OCI-LY7 (cell line): ENCODE measurements at regions not wholly inside any gene's neighbourhood (a gene's known extent, or its start where the extent isn't known, plus 50 kb on each side); places are given as distances from the start of the nearest gene placed in this dataset.

Experiments used
- BruUV-seq: library from RNA; stranded (reverse); fragments of 400-500 nt; replicated peaks from 2 replicates; lab custom pipeline; 2021; lab: Mats Ljungman, UMichigan
- CTCF ChIA-PET: fragments of 300-600 bp; sonication (Branson Sonifier 250); formaldehyde crosslinking; loops from one replicate; lab custom pipeline; 2022; ENCODE audit warnings: antibody characterized with exemption; ENCODE audit not compliant: unreplicated experiment; lab: Charles Lee
- POLR2A ChIA-PET: fragments of 300-600 bp; sonication (Branson Sonifier 250); formaldehyde crosslinking; loops from one replicate; lab custom pipeline; 2022; ENCODE audit warnings: antibody characterized with exemption; lab: Charles Lee
- DNase-seq: peaks from one replicate; pipeline ENCODE4 v3.0.0-alpha.2; 2015; ENCODE audit warnings: low spot score
- H2AFZ ChIP-seq: fragments of 200-600 bp; sonication (generic), shearing (Covaris generic); 2 replicates; pipeline ENCODE4 v1.6.1; 2014; ENCODE audit warnings: mild to moderate bottlenecking, antibody characterized with exemption, low read length, moderate library complexity
- H3K27ac ChIP-seq: fragments of 200-600 bp; sonication (generic); 2 replicates; pipeline ENCODE4 v1.5.1; 2014; ENCODE audit warnings: mixed run types, low read depth, mild to moderate bottlenecking, moderate library complexity, low read length, inconsistent platforms; ENCODE audit not compliant: poor library complexity, severe bottlenecking
- H3K36me3 ChIP-seq: fragments of 200-600 bp; sonication (generic); 2 replicates; pipeline ENCODE4 v1.6.1; 2014; ENCODE audit warnings: mild to moderate bottlenecking, antibody characterized with exemption, low read length, moderate library complexity, mixed read lengths; ENCODE audit not compliant: insufficient read depth
- H3K4me1 ChIP-seq: fragments of 200-600 bp; sonication (generic); 2 replicates; pipeline ENCODE4 v1.5.1; 2014; ENCODE audit warnings: mild to moderate bottlenecking, low read length; ENCODE audit not compliant: insufficient read depth, poor library complexity, severe bottlenecking
- H3K4me2 ChIP-seq: fragments of 200-600 bp; sonication (generic); 2 replicates; pipeline ENCODE4 v1.6.1; 2014; ENCODE audit warnings: mild to moderate bottlenecking, low read length
- H3K4me3 ChIP-seq: fragments of 200-600 bp; sonication (generic); 2 replicates; pipeline ENCODE4 v1.5.1; 2014; ENCODE audit warnings: mild to moderate bottlenecking, low read depth, low read length; ENCODE audit not compliant: poor library complexity, severe bottlenecking
- H3K79me2 ChIP-seq: fragments of 200-600 bp; sonication (generic); 2 replicates; pipeline ENCODE4 v1.6.1; 2016; ENCODE audit warnings: low read depth, mild to moderate bottlenecking, low read length, moderate library complexity, mixed read lengths; ENCODE audit not compliant: insufficient read depth
- H3K9me2 ChIP-seq: fragments of 200-600 bp; sonication (generic); 2 replicates; pipeline ENCODE4 v1.6.1; 2016; ENCODE audit warnings: mild to moderate bottlenecking, low read length, mixed read lengths; ENCODE audit not compliant: insufficient read depth
- H3K9me3 ChIP-seq: fragments of 200-600 bp; sonication (generic); 2 replicates; pipeline ENCODE4 v1.6.1; 2014; ENCODE audit warnings: mild to moderate bottlenecking, mixed run types, low read length, mixed read lengths
- H4K20me1 ChIP-seq: fragments of 200-600 bp; sonication (generic); 2 replicates; pipeline ENCODE4 v1.6.1; 2014; ENCODE audit warnings: mild to moderate bottlenecking, antibody characterized with exemption, low read length, moderate library complexity, mixed read lengths; ENCODE audit not compliant: insufficient read depth
- CTCF ChIP-seq: fragments of 200-600 bp; sonication (generic); conservative IDR thresholded peaks from 2 replicates; pipeline ENCODE4 v1.5.1; 2014; ENCODE audit warnings: mild to moderate bottlenecking, antibody characterized with exemption, low read length, moderate library complexity, mixed read lengths
- EZH2phosphoT487 ChIP-seq: fragments of 200-600 bp; sonication (generic); IDR thresholded peaks from 2 replicates; pipeline ENCODE4 v1.6.1; 2018; ENCODE audit warnings: low read depth, borderline replicate concordance, mild to moderate bottlenecking, mixed run types, antibody characterized with exemption, low read length, moderate library complexity, mixed read lengths
- intact Hi-C: fragments of 100-400 bp; cut with micrococcal nuclease; formaldehyde crosslinking; loops from one replicate; pipeline ENCODE4 v1.10.0; 2022; ENCODE audit not compliant: unreplicated experiment

GRCh38 chr5:52504584-52505240 is 283.0 kb upstream of the ITGA1 start:
- Histone ChIP-seq H3K9me2 (no peaks in the 10 kb centered on the region), H3K4me1 (no peaks in the 10 kb centered on the region), H2AFZ (no peak overlapping the region), H3K79me2 (no peaks in the 10 kb centered on the region), H3K36me3 (no peaks in the 10 kb centered on the region), H3K9me3 (no peaks in the 10 kb centered on the region), H3K4me3 (no peak overlapping the region), H3K4me2 (no peak overlapping the region), H3K27ac (no peak overlapping the region), H4K20me1 (no peaks in the 10 kb centered on the region)
- no TSS peak for BruUV-seq
- POLR2A ChIA-PET: interaction anchor here (0.6 to 0.7 kb wide), 2 partner anchors 103 to 424 kb away, joined by 3 read pairs; no protein-coding TSS in a partner anchor
- DNase-seq: no peak
- CTCF ChIA-PET: no interaction called here
- intact Hi-C loops: no loop called here
- TF ChIP-seq EZH2phosphoT487 (no peak), CTCF (no peak)

GRCh38 chr5:52517667-52518066 is 270.0 kb upstream of the ITGA1 start:
- H3K36me3 ChIP-seq: no peaks in the 10 kb centered on the region
- TF ChIP-seq CTCF (no peak), EZH2phosphoT487 (no peak)
- no peak overlapping the region for H3K4me2 ChIP-seq
- intact Hi-C loops: no loop called here
- BruUV-seq: no TSS peak
- H3K9me2 ChIP-seq: no peaks in the 10 kb centered on the region
- no peaks in the 10 kb centered on the region for H3K4me1 ChIP-seq
- H3K9me3 ChIP-seq: no peaks in the 10 kb centered on the region
- ChIA-PET POLR2A (no interaction called here), CTCF (no interaction called here)
- H3K4me3 ChIP-seq: no peak overlapping the region
- no peak overlapping the region for H3K27ac ChIP-seq
- DNase-seq: no peak
- H3K79me2 ChIP-seq: no peaks in the 10 kb centered on the region
- no peak overlapping the region for H2AFZ ChIP-seq
- no peaks in the 10 kb centered on the region for H4K20me1 ChIP-seq

- intact Hi-C loops: no loop called here
- H3K79me2 ChIP-seq: no peaks in the 10 kb centered on the region
- H3K36me3 ChIP-seq: no peaks in the 10 kb centered on the region
- DNase-seq: no peak
- no peaks in the 10 kb centered on the region for H4K20me1 ChIP-seq
- ChIA-PET POLR2A (no interaction called here), CTCF (no interaction called here)
- no peak overlapping the region for H3K4me2 ChIP-seq
- no peaks in the 10 kb centered on the region for H3K4me1 ChIP-seq
- no peaks in the 10 kb centered on the region for H3K9me2 ChIP-seq
- H3K4me3 ChIP-seq: no peak overlapping the region
- no peak overlapping the region for H2AFZ ChIP-seq
- no peaks in the 10 kb centered on the region for H3K9me3 ChIP-seq
- no peak overlapping the region for H3K27ac ChIP-seq
- BruUV-seq: no TSS peak
- TF ChIP-seq CTCF (no peak), EZH2phosphoT487 (no peak)
Measured at GRCh38 chr5:52520171-52520570, 267.5 kb upstream of the ITGA1 start.
